ENCODE measurements at regions not wholly inside any gene's neighbourhood (a gene's known extent, or its start where the extent isn't known, plus 50 kb on each side); places are given as distances from the start of the nearest gene placed in this dataset.

- no peaks in the 10 kb centered on the region for H3K27me3 ChIP-seq (ENCODE audit: insufficient read depth, poor library complexity, severe bottlenecking)
- TF ChIP-seq GABPA (IDR thresholded peaks at IDR 0.05; ENCODE audit: low read depth) = no peak
- no peak overlapping the region for H3K4me3 ChIP-seq (replicated peaks; ENCODE audit: insufficient read depth, low read length)
- DNase-seq (ENCODE audit: low read depth in 1 of 2, low spot score in 1 of 2) = no peak
- H3K27ac ChIP-seq (replicated peaks) = no peak overlapping the region
These were observed 1084.4 kb upstream of the SLIT2 start for GRCh38 chr4:19167311-19167710.

DNA sequence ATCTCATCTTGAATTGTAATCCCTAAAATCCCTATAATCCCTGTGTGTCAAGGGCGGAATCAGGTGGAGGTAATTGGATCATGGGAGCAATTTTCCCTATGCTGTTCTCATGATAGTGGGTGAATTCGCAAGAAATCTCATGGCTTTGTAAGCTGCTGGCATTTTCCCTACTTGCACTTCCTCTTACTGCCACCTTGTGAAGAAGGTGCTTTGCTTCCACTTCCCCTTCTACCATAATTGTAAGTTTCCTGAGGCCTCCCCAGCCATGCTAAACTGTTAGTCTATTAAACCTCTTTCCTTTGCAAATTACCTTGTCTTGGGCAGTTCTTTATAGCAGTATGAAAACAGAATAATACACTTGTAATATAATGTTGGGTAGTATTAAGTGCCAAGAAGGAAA lies 1087.4 kb upstream of the SLIT2 start:
- Histone ChIP-seq H3K27ac (replicated peaks) (no peak overlapping the region), H3K4me3 (replicated peaks; ENCODE audit: insufficient read depth, low read length) (no peak overlapping the region), H3K27me3 (ENCODE audit: insufficient read depth, poor library complexity, severe bottlenecking) (no peaks in the 10 kb centered on the region)
- DNase-seq (ENCODE audit: low read depth in 1 of 2, low spot score in 1 of 2) = no peak
- TF ChIP-seq SPI1 (IDR thresholded peaks at IDR 0.05; ENCODE audit: borderline replicate concordance, low read depth) (peak; percentile 92), REST (IDR thresholded peaks at IDR 0.05; ENCODE audit: insufficient replicate concordance, low read depth) (no peak)
- TF ChIP-seq, protein P1, sequence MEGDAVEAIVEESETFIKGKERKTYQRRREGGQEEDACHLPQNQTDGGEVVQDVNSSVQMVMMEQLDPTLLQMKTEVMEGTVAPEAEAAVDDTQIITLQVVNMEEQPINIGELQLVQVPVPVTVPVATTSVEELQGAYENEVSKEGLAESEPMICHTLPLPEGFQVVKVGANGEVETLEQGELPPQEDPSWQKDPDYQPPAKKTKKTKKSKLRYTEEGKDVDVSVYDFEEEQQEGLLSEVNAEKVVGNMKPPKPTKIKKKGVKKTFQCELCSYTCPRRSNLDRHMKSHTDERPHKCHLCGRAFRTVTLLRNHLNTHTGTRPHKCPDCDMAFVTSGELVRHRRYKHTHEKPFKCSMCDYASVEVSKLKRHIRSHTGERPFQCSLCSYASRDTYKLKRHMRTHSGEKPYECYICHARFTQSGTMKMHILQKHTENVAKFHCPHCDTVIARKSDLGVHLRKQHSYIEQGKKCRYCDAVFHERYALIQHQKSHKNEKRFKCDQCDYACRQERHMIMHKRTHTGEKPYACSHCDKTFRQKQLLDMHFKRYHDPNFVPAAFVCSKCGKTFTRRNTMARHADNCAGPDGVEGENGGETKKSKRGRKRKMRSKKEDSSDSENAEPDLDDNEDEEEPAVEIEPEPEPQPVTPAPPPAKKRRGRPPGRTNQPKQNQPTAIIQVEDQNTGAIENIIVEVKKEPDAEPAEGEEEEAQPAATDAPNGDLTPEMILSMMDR (IDR thresholded peaks at IDR 0.05; ENCODE audit: insufficient read depth, low read length) = no peak

GRCh38 chr4:19159874-19160273 lies 1091.8 kb upstream of the SLIT2 start:
- no peaks in the 10 kb centered on the region for H3K27me3 ChIP-seq (ENCODE audit: insufficient read depth, poor library complexity, severe bottlenecking)
- no peak overlapping the region for H3K4me3 ChIP-seq (replicated peaks; ENCODE audit: insufficient read depth, low read length)
- no peak for DNase-seq (ENCODE audit: low read depth in 1 of 2, low spot score in 1 of 2)
- no peak for TF ChIP-seq POLR2AphosphoS5 (IDR thresholded peaks at IDR 0.05; ENCODE audit: low read depth)
- no peak for TF ChIP-seq REST (IDR thresholded peaks at IDR 0.05; ENCODE audit: insufficient replicate concordance, low read depth)
- TF ChIP-seq SPI1 (IDR thresholded peaks at IDR 0.05; ENCODE audit: borderline replicate concordance, low read depth) = no peak
- TF ChIP-seq, protein P1 (IDR thresholded peaks at IDR 0.05; ENCODE audit: insufficient read depth, low read length) = no peak
- no peak for TF ChIP-seq GABPA (IDR thresholded peaks at IDR 0.05; ENCODE audit: low read depth)
- no peak overlapping the region for H3K27ac ChIP-seq (replicated peaks)

DNA sequence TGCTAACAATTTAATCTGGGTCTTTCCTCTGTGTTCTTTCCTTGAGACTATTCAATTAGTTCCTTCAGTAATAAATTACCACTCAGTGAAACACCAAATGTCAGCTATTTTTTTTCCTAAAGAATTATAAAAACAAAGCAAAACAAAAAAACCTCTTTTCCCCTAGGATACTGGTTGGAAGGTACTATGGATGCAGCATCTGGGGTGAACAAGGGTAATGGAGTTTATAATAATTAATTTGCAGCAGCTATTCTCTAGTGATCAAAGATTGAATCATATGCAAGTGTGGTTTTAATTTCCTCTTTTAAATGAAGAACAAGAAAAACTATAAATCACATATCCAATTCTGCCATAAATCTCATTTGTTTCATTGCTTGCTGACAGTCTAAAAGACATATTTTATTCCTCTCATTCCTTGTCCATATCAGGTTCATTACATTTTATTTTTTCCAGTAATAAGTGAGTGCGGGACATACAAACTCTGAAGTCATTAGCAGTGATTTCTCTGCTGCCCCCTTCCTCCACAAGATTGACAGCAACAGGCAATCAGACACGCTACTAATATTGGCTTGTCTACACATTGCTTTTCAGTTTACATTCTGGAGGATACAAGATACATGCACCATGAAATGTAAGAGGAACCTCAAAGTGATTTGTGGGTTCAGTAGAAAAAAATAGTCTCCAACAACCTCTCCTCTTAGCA lies 1093.4 kb upstream of the SLIT2 start:
- TF ChIP-seq, protein P1 (IDR thresholded peaks at IDR 0.05; ENCODE audit: insufficient read depth, low read length) = no peak
- TF ChIP-seq SPI1 (IDR thresholded peaks at IDR 0.05; ENCODE audit: borderline replicate concordance, low read depth) (no peak), POLR2AphosphoS5 (IDR thresholded peaks at IDR 0.05; ENCODE audit: low read depth) (no peak), REST (IDR thresholded peaks at IDR 0.05; ENCODE audit: insufficient replicate concordance, low read depth) (no peak), GABPA (IDR thresholded peaks at IDR 0.05; ENCODE audit: low read depth) (no peak)
- H3K27ac ChIP-seq (replicated peaks) = no peak overlapping the region

More for the DNA sequence above, 1093.4 kb upstream of the SLIT2 start:
- H3K4me3 ChIP-seq (replicated peaks; ENCODE audit: insufficient read depth, low read length) = no peak overlapping the region
- no peak for DNase-seq (ENCODE audit: low read depth in 1 of 2, low spot score in 1 of 2)
- H3K27me3 ChIP-seq (ENCODE audit: insufficient read depth, poor library complexity, severe bottlenecking) = no peaks in the 10 kb centered on the region

Data from HL-60 (cell line).